K562 (cell line): ENCODE measurements at regions not wholly inside any gene's neighbourhood (a gene's known extent, or its start where the extent isn't known, plus 50 kb on each side); places are given as distances from the start of the nearest gene placed in this dataset.

Experiments used
- ARID2 ChIP-seq: fragments of 450-650 bp; IDR thresholded peaks from 2 replicates; pipeline ENCODE4 v1.6.1; 2017; ENCODE audit warnings: antibody characterized with exemption, mild to moderate bottlenecking
- ATF3 ChIP-seq, 2 experiments: fragments of 450-650 bp in 1 of 2; sonication (generic) in 1 of 2; formaldehyde crosslinking in 1 of 2; IDR thresholded peaks in 1 of 2; conservative IDR thresholded peaks in 1 of 2; 2 replicates each; pipeline versions ENCODE4 v1.6.1 to v1.8.1; 2016 to 2023; ENCODE audit warnings: mild to moderate bottlenecking in 2 of 2, moderate library complexity in 2 of 2, inconsistent platforms in 1 of 2, missing genetic modification reagents in 1 of 2
- BDP1 ChIP-seq: IDR thresholded peaks from 3 replicates; pipeline ENCODE4 v1.6.1; 2011; ENCODE audit not compliant: insufficient read length, insufficient read depth
- CCNT2 ChIP-seq: IDR thresholded peaks from 2 replicates; pipeline ENCODE4 v1.6.1; 2011; ENCODE audit warnings: borderline replicate concordance, low read depth, mild to moderate bottlenecking, moderate library complexity, mixed read lengths, low read length; ENCODE audit not compliant: insufficient read length; ENCODE audit errors: extremely low read depth
- DMBX1 ChIP-seq: fragments of 250-450 bp; sonication (Bioruptor Pico); IDR thresholded peaks from 2 replicates; pipeline ENCODE4 v1.8.0; 2022; ENCODE audit warnings: inconsistent platforms, mild to moderate bottlenecking, moderate library complexity, borderline replicate concordance
- EP400 ChIP-seq: fragments of 450-650 bp; IDR thresholded peaks from 2 replicates; pipeline ENCODE4 v1.6.1; 2017; ENCODE audit warnings: antibody characterized with exemption, mild to moderate bottlenecking, moderate library complexity
- FIP1L1 ChIP-seq: fragments of 200-400 bp; formaldehyde crosslinking; IDR thresholded peaks from 2 replicates; pipeline ENCODE4 v1.6.1; 2018; ENCODE audit warnings: mild to moderate bottlenecking, low read depth, low read length; ENCODE audit not compliant: poor library complexity, severe bottlenecking
- FOXK1 ChIP-seq: sonication (generic); formaldehyde crosslinking; IDR thresholded peaks from 2 replicates; pipeline ENCODE4 v1.8.0; 2022; ENCODE audit warnings: missing genetic modification reagents, mild to moderate bottlenecking, borderline replicate concordance
- GATA2 ChIP-seq: sonication (generic); formaldehyde crosslinking; IDR thresholded peaks from 2 replicates; pipeline ENCODE4 v1.4.0; 2020; ENCODE audit warnings: mild to moderate bottlenecking, missing genetic modification reagents
- HNRNPK ChIP-seq: fragments of 200-400 bp; formaldehyde crosslinking; IDR thresholded peaks from one replicate; pipeline ENCODE4 v1.6.1; 2018; ENCODE audit warnings: mild to moderate bottlenecking, low read depth, low read length; ENCODE audit not compliant: poor library complexity, severe bottlenecking
- HOMEZ ChIP-seq: fragments of 250-450 bp; sonication (Bioruptor Pico); IDR thresholded peaks from 2 replicates; pipeline ENCODE4 v1.4.0; 2020; ENCODE audit warnings: mild to moderate bottlenecking, moderate library complexity
- KHSRP ChIP-seq: fragments of 450-650 bp; IDR thresholded peaks from 2 replicates; pipeline ENCODE4 v1.6.1; 2017
- MCM3 ChIP-seq: fragments of 450-650 bp; IDR thresholded peaks from 2 replicates; pipeline ENCODE4 v1.6.1; 2016
- NFXL1 ChIP-seq: fragments of 450-650 bp; formaldehyde crosslinking; IDR thresholded peaks from 2 replicates; pipeline ENCODE4 v1.4.0; 2021; ENCODE audit warnings: mild to moderate bottlenecking
- NR2C1 ChIP-seq, 2 experiments: fragments of 450-650 bp; IDR thresholded peaks; 2 replicates each; pipeline ENCODE4 v1.6.1; 2017; ENCODE audit warnings: mild to moderate bottlenecking in 2 of 2, antibody characterized with exemption in 1 of 2, inconsistent platforms in 1 of 2, missing compliant biosample characterization in 1 of 2, missing genetic modification characterization in 1 of 2
- PML ChIP-seq: IDR thresholded peaks from 2 replicates; pipeline ENCODE4 v1.6.1; 2012; ENCODE audit warnings: low read length, inconsistent platforms
- PRPF4 ChIP-seq: fragments of 200-400 bp; formaldehyde crosslinking; IDR thresholded peaks from one replicate; pipeline ENCODE4 v1.6.1; 2017; ENCODE audit warnings: low read length, low read depth, mild to moderate bottlenecking; ENCODE audit not compliant: insufficient read depth, poor library complexity, severe bottlenecking
- RBM15 ChIP-seq: fragments of 200-400 bp; formaldehyde crosslinking; IDR thresholded peaks from 2 replicates; pipeline ENCODE4 v1.6.1; 2018; ENCODE audit warnings: mild to moderate bottlenecking, low read length, moderate library complexity; ENCODE audit not compliant: insufficient read depth
- RBM22 ChIP-seq: fragments of 200-400 bp; formaldehyde crosslinking; IDR thresholded peaks from 2 replicates; pipeline ENCODE4 v1.6.1; 2018; ENCODE audit warnings: low read length, low read depth; ENCODE audit not compliant: poor library complexity, severe bottlenecking
- SMARCC2 ChIP-seq: fragments of 450-650 bp; IDR thresholded peaks from 2 replicates; pipeline ENCODE4 v1.6.1; 2017; ENCODE audit warnings: antibody characterized with exemption, moderate library complexity, mild to moderate bottlenecking, low read depth
- SMARCE1 ChIP-seq: fragments of 450-650 bp; IDR thresholded peaks from 2 replicates; pipeline ENCODE4 v1.7.1; 2016; ENCODE audit warnings: mild to moderate bottlenecking
- STAT5A ChIP-seq: IDR thresholded peaks from 2 replicates; pipeline ENCODE4 v1.6.1; 2012; ENCODE audit warnings: low read length, inconsistent platforms, borderline replicate concordance
- TAL1 ChIP-seq: fragments of 450-650 bp; IDR thresholded peaks from 2 replicates; pipeline ENCODE4 v1.6.1; 2016; ENCODE audit warnings: mild to moderate bottlenecking
- ZNF124 ChIP-seq: sonication (generic); formaldehyde crosslinking; IDR thresholded peaks from 2 replicates; pipeline ENCODE4 v1.8.1; 2022; ENCODE audit warnings: missing genetic modification reagents
- ZNF175 ChIP-seq: fragments of 200-800 bp; sonication (Bioruptor generic); IDR thresholded peaks from 2 replicates; pipeline ENCODE4 v1.6.1; 2016; ENCODE audit warnings: low read depth, mild to moderate bottlenecking, missing genetic modification characterization, missing compliant biosample characterization
- ZNF41 ChIP-seq: fragments of 250-450 bp; sonication (Bioruptor Pico); conservative IDR thresholded peaks from 2 replicates; pipeline ENCODE4 v1.4.0; 2020; ENCODE audit warnings: mild to moderate bottlenecking
- TF ChIP-seq, protein P1 (sequence below): fragments of 450-650 bp; formaldehyde crosslinking; IDR thresholded peaks from 2 replicates; pipeline ENCODE4 v1.4.0; 2022; ENCODE audit warnings: missing genetic modification characterization

DNA sequence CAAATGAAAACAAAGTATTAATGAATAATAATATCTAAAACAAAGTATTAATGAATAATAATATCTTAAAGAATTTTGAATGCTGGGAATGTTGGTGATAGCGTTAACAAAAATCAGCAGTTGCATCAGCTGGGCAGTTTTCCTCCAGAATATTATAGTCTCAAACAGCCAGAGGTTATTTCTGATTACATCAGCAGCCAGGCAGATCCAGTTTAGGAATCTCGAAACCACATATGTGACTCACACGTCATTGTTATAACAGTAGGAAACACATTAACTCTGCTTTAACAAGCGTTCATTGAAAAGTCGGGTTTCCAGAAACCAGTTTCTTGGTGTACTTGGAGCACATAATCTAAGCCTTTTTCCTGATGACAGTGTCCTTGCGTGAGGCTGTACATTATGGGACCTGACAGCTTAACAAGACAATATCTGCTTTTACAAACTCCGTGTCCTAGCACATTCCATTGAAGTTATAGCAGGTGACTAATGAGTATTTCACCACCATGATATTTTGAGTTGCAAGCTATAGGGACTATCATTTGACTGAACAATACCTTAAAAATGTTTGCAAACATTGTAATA is 559.5 kb upstream of the KLF4 start (continued):
- peak; percentile 66 for TF ChIP-seq ZNF175
- no peak for TF ChIP-seq RBM15
- no peak for TF ChIP-seq FIP1L1
- TF ChIP-seq ARID2: no peak
- TF ChIP-seq, protein P1, sequence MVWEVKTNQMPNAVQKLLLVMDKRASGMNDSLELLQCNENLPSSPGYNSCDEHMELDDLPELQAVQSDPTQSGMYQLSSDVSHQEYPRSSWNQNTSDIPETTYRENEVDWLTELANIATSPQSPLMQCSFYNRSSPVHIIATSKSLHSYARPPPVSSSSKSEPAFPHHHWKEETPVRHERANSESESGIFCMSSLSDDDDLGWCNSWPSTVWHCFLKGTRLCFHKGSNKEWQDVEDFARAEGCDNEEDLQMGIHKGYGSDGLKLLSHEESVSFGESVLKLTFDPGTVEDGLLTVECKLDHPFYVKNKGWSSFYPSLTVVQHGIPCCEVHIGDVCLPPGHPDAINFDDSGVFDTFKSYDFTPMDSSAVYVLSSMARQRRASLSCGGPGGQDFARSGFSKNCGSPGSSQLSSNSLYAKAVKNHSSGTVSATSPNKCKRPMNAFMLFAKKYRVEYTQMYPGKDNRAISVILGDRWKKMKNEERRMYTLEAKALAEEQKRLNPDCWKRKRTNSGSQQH: no peak
- TF ChIP-seq SMARCC2: no peak
- no peak for TF ChIP-seq FOXK1
- TF ChIP-seq NR2C1 (IDR thresholded peaks at IDR 0.05): 0 out of 2 replicates have a peak, but pooled peaks have one; percentile 11
- TF ChIP-seq NR2C1 (tag; IDR thresholded peaks at IDR 0.05): no peak; the same call in 1 of the 2 replicates
- no peak for TF ChIP-seq STAT5A
- no peak for TF ChIP-seq ZNF41
- TF ChIP-seq CCNT2: peak; percentile 37
- TF ChIP-seq ATF3 (IDR thresholded peaks at IDR 0.05): peak; percentile 96
- no peak for TF ChIP-seq ATF3 (CRISPR knock-in tag; conservative IDR thresholded peaks at IDR 0.05)
- TF ChIP-seq MCM3: no peak
- peak; percentile 43; the same call in 1 of the 2 replicates for TF ChIP-seq TAL1
- TF ChIP-seq GATA2 (CRISPR knock-in tag): no peak; the same call in 1 of the 2 replicates
- TF ChIP-seq HNRNPK: no peak
- no peak for TF ChIP-seq DMBX1 (CRISPR knock-in tag)
- no peak for TF ChIP-seq BDP1
- peak; percentile 63; the same call in 1 of the 2 replicates for TF ChIP-seq SMARCE1
- no peak for TF ChIP-seq ZNF124 (CRISPR knock-in tag)
- TF ChIP-seq HOMEZ: no peak
- TF ChIP-seq NFXL1: no peak
- peak; percentile 58; the same call in 1 of the 2 replicates for TF ChIP-seq EP400
- no peak for TF ChIP-seq PRPF4
- TF ChIP-seq PML: no peak
- no peak for TF ChIP-seq KHSRP
- no peak for TF ChIP-seq RBM22
